Fibroblast of upper back skin (primary cell): ENCODE measurements at regions not wholly inside any gene's neighbourhood (a gene's known extent, or its start where the extent isn't known, plus 50 kb on each side); places are given as distances from the start of the nearest gene placed in this dataset.
A peak's percentile ranks its signal among the peaks of the same experiment; 100 is the strongest.

Source experiments
- DNase-seq: peaks from one replicate; pipeline ENCODE4 v3.0.0-alpha.2; 2013

DNA sequence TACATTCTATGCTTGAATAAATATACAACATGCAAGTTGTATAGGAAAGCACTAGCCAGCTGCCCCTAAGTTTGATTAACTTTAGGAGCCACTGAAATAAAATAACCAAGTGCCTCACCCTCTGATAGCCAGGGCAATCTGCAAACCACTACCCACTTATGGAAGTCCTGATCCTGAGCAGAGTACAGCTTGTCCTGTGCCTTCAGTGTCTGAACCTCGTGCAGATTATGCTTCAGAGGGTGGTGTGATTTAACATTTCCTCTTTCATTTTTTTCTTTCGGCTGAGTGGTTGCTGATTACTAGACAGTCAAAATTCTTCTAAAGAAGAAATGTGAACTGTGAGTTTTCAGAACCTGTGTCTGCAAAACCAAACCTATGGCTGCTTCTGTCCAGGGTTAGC lies 327.7 kb downstream of the PIK3R1 start:
- DNase-seq: no peak

GRCh38 chr5:68544091-68544647 lies 328.6 kb downstream of the PIK3R1 start:
- no peak for DNase-seq

DNA sequence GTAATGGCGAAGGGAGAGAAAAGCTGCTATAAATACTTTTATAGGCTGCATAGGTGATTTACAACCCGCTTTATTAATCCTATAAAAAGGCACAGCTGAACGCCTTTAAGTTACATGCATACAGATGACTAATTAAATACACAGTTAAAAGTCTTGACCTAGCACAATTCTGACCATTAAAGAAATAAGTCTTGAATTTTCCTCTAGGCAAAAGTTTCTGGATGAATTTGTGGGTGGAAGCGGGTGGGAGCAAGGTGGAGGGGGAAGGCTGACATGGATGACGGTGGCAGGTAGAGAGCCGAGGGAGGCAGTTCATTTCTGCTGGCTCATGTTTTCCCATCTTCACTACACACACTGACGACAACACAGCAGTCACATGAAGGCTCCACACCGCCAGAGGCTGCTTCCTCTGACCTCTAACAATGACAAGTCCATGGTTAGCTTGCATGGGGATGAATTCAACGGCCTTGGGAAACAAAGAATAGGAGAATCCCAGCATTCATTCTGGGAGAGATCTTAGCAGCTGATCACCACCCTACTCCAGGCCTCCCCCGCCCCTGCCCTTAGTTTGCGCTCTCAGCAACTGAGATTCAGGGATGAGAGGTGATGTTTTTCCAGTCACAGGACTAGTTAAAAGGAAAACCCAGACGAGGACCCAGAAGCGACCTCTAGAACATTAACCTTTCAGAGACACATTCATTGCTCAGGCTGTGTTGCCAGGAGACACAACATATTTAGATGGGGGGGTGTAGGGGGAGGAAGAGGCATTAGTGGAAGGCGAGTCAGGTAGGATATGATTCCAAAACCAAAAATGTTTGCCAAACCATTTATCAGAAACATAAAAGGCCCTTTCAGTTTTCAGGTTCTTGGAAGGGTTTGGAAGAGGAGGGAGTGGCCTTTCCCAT lies 329.3 kb downstream of the PIK3R1 start:
- DNase-seq: peak; percentile 69

DNA sequence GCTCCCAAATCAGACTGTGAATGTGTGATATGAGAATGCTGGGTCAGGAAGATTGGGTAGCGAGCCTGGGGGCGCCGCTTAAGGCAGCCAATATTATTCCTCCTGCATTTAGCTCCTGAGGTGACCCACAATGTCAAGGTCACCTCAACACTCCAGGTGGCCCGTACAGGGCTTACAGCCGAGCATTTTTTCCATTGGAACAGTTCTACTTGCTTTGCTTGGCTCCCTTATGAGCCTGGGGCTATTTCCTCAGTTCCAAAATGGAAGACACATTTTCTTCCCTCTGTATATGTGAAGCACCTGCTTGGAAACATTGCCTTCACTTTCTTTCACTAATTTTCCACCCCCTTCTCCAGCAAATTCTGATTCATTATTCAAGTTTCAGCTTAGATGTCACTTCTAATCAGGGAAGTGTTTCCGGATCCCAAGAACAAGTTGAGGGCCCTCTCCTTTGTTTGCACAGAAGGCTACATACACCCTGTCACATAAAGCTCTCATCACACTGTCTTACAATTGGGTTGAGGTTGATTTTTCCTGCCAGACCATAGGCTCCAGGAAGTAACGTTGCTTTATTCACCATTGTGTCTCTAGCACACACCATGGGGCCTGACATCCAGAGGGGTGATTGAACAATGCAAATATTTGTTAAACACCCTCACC lies 330.2 kb downstream of the PIK3R1 start:
- no peak for DNase-seq

- DNase-seq: no peak
Observed at GRCh38 chr5:68547056-68547455, 331.5 kb downstream of the PIK3R1 start.

GRCh38 chr5:68547622-68548021 lies 332.1 kb downstream of the PIK3R1 start:
- DNase-seq: peak; percentile 70

DNA sequence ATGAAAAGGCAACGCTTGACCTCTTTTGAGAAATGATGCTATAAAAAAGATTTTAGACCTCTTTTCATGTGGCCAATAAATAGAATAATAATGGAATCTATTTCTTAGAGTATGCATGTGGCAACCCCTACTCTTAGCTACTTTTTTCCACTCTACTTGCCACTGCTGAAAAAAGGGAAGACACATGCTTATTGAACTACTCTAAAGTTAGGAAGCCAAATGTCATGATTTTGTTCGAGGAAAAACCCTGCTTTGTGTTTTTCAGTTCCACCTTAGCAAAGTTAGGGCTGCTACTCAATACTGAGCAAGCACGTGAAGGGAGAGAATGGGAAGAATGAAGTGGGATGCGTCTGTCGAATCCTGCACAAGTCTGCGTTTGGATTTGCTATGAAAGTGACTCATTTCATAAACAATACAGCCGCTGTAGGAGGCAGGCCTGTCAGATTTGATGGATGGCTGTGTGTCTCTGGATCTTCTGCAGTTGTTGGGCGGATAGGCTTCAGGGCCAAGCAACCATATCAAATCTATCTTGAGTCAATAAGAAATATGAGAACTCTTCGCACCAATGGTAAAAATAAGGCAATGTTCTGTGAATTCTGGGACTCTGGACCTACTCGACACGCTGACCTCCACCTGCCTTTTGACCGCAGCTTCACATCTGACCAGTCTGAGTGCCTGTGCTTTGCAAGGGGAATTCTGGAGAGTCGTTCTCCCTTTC lies 333.6 kb downstream of the PIK3R1 start:
- peak; percentile 94 for DNase-seq

DNA sequence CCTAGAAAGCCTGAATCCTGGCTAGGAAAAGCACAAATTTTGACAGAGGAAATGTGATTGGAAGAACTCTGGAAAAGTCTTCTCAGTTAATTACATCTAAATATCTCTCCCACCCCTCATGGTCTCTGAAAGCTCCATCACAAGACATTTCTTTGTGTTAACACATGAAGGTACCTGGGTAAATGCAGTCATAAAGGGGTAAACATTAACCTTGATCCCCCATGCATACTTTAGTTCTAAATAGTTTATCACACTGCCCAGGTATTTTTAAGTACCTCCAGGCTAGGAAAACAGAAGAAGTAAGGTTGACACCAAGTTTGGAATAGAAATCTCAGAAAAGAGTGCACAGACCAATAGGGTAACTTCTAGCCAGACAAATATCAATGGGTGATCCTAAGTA lies 334.5 kb downstream of the PIK3R1 start:
- no peak for DNase-seq

DNA sequence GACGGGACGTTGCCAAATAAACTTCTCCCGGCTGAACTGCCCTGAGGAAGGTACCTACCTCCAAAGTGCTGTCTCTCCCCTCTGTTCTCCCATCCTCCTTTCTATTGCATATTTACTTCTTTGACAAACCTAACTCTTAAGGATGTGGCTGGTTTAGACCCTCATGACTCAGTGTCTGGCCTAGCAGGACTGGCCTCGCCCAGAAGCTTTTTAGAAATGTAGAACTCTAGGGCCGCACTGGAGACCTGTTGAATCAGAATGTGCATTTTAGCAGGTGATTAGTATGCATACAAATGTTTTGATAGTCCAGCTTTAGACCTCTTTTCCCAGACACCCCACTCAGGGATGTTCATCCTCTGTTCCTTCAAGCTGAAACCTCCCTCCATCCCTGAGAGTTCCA lies 335.9 kb downstream of the PIK3R1 start:
- DNase-seq: no peak

- DNase-seq: peak; percentile 89
Observed at GRCh38 chr5:68554571-68555279, 339.2 kb downstream of the PIK3R1 start.

- DNase-seq: no peak
Observed at GRCh38 chr5:68555907-68556681, 340.5 kb downstream of the PIK3R1 start.

DNA sequence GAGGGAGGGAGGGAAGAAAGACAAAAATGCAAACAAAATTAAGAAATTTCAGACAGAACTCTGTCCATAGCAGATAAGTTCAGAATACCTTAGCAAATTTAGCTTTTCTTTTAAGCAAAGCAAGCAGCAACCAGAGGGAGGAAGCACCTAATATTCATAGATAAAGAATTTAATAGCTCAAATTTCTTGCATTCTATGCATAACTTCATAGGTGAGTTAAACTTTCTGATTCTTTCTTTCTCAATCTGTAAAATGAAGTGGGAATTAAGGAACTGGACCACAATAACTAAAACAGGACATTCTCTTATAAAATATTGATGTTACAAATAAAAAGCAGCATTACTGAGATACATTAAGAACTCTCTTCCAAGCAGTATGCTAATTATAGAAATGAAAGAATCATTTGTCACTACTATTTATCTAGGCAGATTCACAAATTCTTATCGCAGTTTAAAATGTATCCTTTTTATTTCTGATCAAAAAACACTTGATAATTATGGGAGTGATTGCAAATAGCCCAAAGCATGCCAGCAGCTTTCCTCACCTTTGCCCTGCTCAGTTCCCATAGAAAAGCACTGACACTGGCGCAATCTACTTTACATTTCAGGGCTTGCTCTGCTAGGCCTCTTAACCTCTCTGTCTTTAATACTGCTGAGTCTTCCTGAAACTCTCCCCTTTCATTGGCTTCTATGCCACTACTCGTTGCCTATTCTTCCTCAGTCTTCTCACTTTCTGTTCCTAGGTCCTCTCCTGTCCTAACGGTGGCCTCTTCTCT lies 341.8 kb downstream of the PIK3R1 start:
- peak; percentile 71 for DNase-seq

GRCh38 chr5:68562308-68562707 lies 346.8 kb downstream of the PIK3R1 start:
- peak; percentile 84 for DNase-seq

DNA sequence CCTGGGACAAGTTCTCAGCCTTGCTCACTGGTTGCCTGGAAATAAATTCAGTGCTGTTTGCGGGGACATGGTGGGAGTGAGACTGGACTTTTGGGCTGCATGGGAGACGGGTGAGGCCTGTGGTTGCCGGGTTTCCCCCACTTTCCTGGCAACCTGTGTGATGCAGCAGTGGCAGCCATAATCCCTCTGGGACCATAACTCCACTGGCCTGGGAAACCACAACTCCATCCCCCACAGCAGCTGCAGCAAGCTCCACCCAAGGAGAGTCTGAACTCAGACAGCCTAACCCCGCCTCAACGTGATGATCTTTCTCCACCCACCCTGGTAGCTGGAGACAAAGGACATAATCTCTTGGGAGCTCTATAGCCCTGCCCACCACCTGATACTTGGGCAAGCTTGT lies 349.9 kb downstream of the PIK3R1 start:
- DNase-seq: no peak

- DNase-seq: no peak
Observed at GRCh38 chr5:68576805-68577204, 361.2 kb downstream of the PIK3R1 start.

GRCh38 chr5:68582284-68582683 lies 366.7 kb downstream of the PIK3R1 start:
- DNase-seq: no peak

GRCh38 chr5:68587171-68587570 lies 371.6 kb downstream of the PIK3R1 start:
- DNase-seq: peak; percentile 25

- no peak for DNase-seq
Observed at GRCh38 chr5:68591850-68592249, 376.3 kb downstream of the PIK3R1 start.

DNA sequence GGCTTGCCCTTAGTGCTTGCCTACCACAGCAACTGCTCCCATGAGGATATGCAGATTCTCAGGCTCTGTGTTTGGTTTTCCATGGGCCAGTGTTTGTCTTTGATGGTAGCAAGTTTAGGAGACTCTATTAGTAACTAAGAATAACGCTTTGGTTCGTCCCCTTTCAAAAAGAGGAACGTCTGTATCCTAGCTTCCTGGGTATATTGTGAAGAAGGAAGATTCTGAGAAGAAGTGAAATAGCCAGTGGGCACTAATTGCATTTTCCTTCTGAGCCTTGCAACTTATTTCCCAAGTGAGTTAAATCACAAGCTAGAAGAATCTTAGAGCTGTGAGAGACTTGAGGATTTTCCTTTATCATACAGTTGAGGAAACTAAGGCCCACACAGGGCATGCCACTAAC lies 376.8 kb downstream of the PIK3R1 start:
- DNase-seq: no peak

- no peak for DNase-seq
Observed at GRCh38 chr5:68593211-68593671, 377.7 kb downstream of the PIK3R1 start.

- no peak for DNase-seq
Observed at GRCh38 chr5:68612972-68613371, 397.4 kb downstream of the PIK3R1 start.
